Loucy (cell line): ENCODE measurements at regions not wholly inside any gene's neighbourhood (a gene's known extent, or its start where the extent isn't known, plus 50 kb on each side); places are given as distances from the start of the nearest gene placed in this dataset.

ENCODE experiments used
- CTCF ChIP-seq: fragments of 200-600 bp; sonication (generic); conservative IDR thresholded peaks from 2 replicates; pipeline ENCODE4 v1.5.1; 2014; ENCODE audit warnings: mild to moderate bottlenecking, antibody characterized with exemption, low read length
- EZH2phosphoT487 ChIP-seq: fragments of 200-600 bp; IDR thresholded peaks from 2 replicates; pipeline ENCODE4 v1.6.1; 2018; ENCODE audit warnings: antibody characterized with exemption, mild to moderate bottlenecking, moderate library complexity, borderline replicate concordance

- TF ChIP-seq CTCF: no peak
- TF ChIP-seq EZH2phosphoT487: no peak
Observed at GRCh38 chr2:223260681-223261080, 208.7 kb downstream of the KCNE4 start.
